CD4-positive, alpha-beta T cell treated with Interleukin-17A for 4 hours (primary cell): ENCODE measurements at regions not wholly inside any gene's neighbourhood (a gene's known extent, or its start where the extent isn't known, plus 50 kb on each side); places are given as distances from the start of the nearest gene placed in this dataset.

Experiments used
- DNase-seq: peaks from one replicate; pipeline ENCODE4 v3.0.0-alpha.2; 2020; ENCODE audit warnings: mixed read lengths

- DNase-seq, result no peak
Measured at GRCh38 chr2:23286758-23287704, 97.9 kb upstream of the KLHL29 start.

- DNase-seq, result no peak
Measured at GRCh38 chr2:23289671-23290070, 95.3 kb upstream of the KLHL29 start.

- DNase-seq, result no peak
Measured at GRCh38 chr2:23291239-23291638, 93.7 kb upstream of the KLHL29 start.

- no peak for DNase-seq
Measured at GRCh38 chr2:23292024-23292423, 93.0 kb upstream of the KLHL29 start.

GRCh38 chr2:23293063-23293462 lies 91.9 kb upstream of the KLHL29 start:
- DNase-seq, result no peak

- no peak for DNase-seq
Measured at GRCh38 chr2:23293731-23294130, 91.2 kb upstream of the KLHL29 start.

GRCh38 chr2:23294238-23294637 lies 90.7 kb upstream of the KLHL29 start:
- no peak for DNase-seq

- no peak for DNase-seq
Measured at GRCh38 chr2:23296691-23297090, 88.3 kb upstream of the KLHL29 start.

GRCh38 chr2:23297112-23297511 lies 87.9 kb upstream of the KLHL29 start:
- DNase-seq, result no peak

- DNase-seq, result no peak
Measured at GRCh38 chr2:23298551-23298950, 86.4 kb upstream of the KLHL29 start.

- no peak for DNase-seq
Measured at GRCh38 chr2:23299476-23300195, 85.3 kb upstream of the KLHL29 start.

- DNase-seq, result no peak
Measured at GRCh38 chr2:23301136-23301535, 83.8 kb upstream of the KLHL29 start.

- no peak for DNase-seq
Measured at GRCh38 chr2:23302591-23302990, 82.4 kb upstream of the KLHL29 start.

GRCh38 chr2:23306401-23306800 lies 78.6 kb upstream of the KLHL29 start:
- DNase-seq, result no peak

- DNase-seq, result no peak
Measured at GRCh38 chr2:23311186-23311585, 73.8 kb upstream of the KLHL29 start.

- DNase-seq, result peak; percentile 8
Measured at GRCh38 chr2:23312996-23313606, 71.9 kb upstream of the KLHL29 start.

GRCh38 chr2:23314687-23315086 lies 70.3 kb upstream of the KLHL29 start:
- DNase-seq, result no peak

- DNase-seq, result no peak
Measured at GRCh38 chr2:23320058-23320457, 64.9 kb upstream of the KLHL29 start.

- no peak for DNase-seq
Measured at GRCh38 chr2:23321751-23322150, 63.2 kb upstream of the KLHL29 start.

GRCh38 chr2:23322567-23323197 lies 62.3 kb upstream of the KLHL29 start:
- no peak for DNase-seq

GRCh38 chr2:23323198-23323916 lies 61.6 kb upstream of the KLHL29 start:
- no peak for DNase-seq

- DNase-seq, result no peak
Measured at GRCh38 chr2:23323917-23324680, 60.9 kb upstream of the KLHL29 start.
